GM23248 (cell line): ENCODE measurements at regions not wholly inside any gene's neighbourhood (a gene's known extent, or its start where the extent isn't known, plus 50 kb on each side); places are given as distances from the start of the nearest gene placed in this dataset.
"Not testable (repeated sequence)": the region's sequence is repeated elsewhere in the genome, so short reads cannot be mapped to it uniquely, and the experiment has no call there.

Experiments used
- DNase-seq: peaks from one replicate; pipeline ENCODE4 v3.0.0-alpha.2; 2015
- H2AFZ ChIP-seq: fragments of 200-600 bp; sonication (generic); 2 replicates; pipeline ENCODE4 v1.6.1; 2016; ENCODE audit warnings: antibody characterized with exemption
- H3F3A ChIP-seq: fragments of 200-600 bp; sonication (generic); 2 replicates; pipeline ENCODE4 v1.6.1; 2016; ENCODE audit warnings: mild to moderate bottlenecking, antibody characterized with exemption, mixed run types; ENCODE audit not compliant: insufficient read depth
- H3K27ac ChIP-seq: fragments of 200-600 bp; sonication (generic); 2 replicates; pipeline ENCODE4 v1.5.1; 2016; ENCODE audit warnings: mild to moderate bottlenecking
- H3K27me3 ChIP-seq: fragments of 200-600 bp; sonication (generic); replicated peaks from 2 replicates; pipeline ENCODE4 v1.6.1; 2016; ENCODE audit warnings: mild to moderate bottlenecking; ENCODE audit not compliant: insufficient read depth
- H3K36me3 ChIP-seq: fragments of 200-600 bp; sonication (generic); 2 replicates; pipeline ENCODE4 v1.6.1; 2016; ENCODE audit warnings: low read depth, mild to moderate bottlenecking
- H3K4me1 ChIP-seq: fragments of 200-600 bp; sonication (generic); 2 replicates; pipeline ENCODE4 v1.6.1; 2016; ENCODE audit warnings: mild to moderate bottlenecking; ENCODE audit not compliant: insufficient read depth
- H3K4me2 ChIP-seq: fragments of 200-600 bp; sonication (generic); one replicate; pipeline ENCODE4 v1.6.1; 2016; ENCODE audit warnings: mild to moderate bottlenecking; ENCODE audit not compliant: unreplicated experiment
- H3K4me3 ChIP-seq: fragments of 200-600 bp; sonication (generic); 2 replicates; pipeline ENCODE4 v1.5.1; 2016; ENCODE audit warnings: mild to moderate bottlenecking
- H3K79me2 ChIP-seq: fragments of 200-600 bp; sonication (generic); 2 replicates; pipeline ENCODE4 v1.6.1; 2016; ENCODE audit warnings: mild to moderate bottlenecking; ENCODE audit not compliant: insufficient read depth
- H3K9ac ChIP-seq: fragments of 200-600 bp; sonication (generic); 2 replicates; pipeline ENCODE4 v1.6.1; 2016; ENCODE audit warnings: mild to moderate bottlenecking
- H3K9me2 ChIP-seq: fragments of 200-600 bp; sonication (generic); 2 replicates; pipeline ENCODE4 v1.6.1; 2016; ENCODE audit warnings: mixed run types, mild to moderate bottlenecking, moderate library complexity; ENCODE audit not compliant: insufficient read depth
- H3K9me3 ChIP-seq: fragments of 200-600 bp; sonication (generic); one replicate; pipeline ENCODE4 v1.6.1; 2017; ENCODE audit warnings: low read depth
- H4K20me1 ChIP-seq: fragments of 200-600 bp; sonication (generic); 2 replicates; pipeline ENCODE4 v1.6.0; 2016; ENCODE audit not compliant: insufficient read depth
- EZH2 ChIP-seq: fragments of 200-600 bp; sonication (generic); IDR thresholded peaks from 2 replicates; pipeline ENCODE4 v1.6.1; 2018; ENCODE audit warnings: antibody characterized with exemption, mild to moderate bottlenecking; ENCODE audit not compliant: insufficient read depth, poor library complexity, severe bottlenecking
- EZH2phosphoT487 ChIP-seq: fragments of 200-600 bp; sonication (generic); IDR thresholded peaks from 2 replicates; pipeline ENCODE4 v1.6.1; 2018; ENCODE audit warnings: antibody characterized with exemption, moderate library complexity, mild to moderate bottlenecking, low read depth; ENCODE audit not compliant: insufficient read depth
- WGBS, 2 experiments: methylation state at CpG; one replicate each; pipeline ENCODE4 v1.1.6; 2015 to 2017; ENCODE audit warnings: low lambda C conversion rate in 2 of 2, low coverage in 1 of 2; ENCODE audit errors: missing lambda C conversion rate in 2 of 2; 5-methylcytosine and 5-hydroxymethylcytosine counted together
- in situ Hi-C: fragments of 300-500 bp; cut with MboI; formaldehyde crosslinking; loops from 2 replicates; pipeline ENCODE4 v1.15.0; 2020

DNA sequence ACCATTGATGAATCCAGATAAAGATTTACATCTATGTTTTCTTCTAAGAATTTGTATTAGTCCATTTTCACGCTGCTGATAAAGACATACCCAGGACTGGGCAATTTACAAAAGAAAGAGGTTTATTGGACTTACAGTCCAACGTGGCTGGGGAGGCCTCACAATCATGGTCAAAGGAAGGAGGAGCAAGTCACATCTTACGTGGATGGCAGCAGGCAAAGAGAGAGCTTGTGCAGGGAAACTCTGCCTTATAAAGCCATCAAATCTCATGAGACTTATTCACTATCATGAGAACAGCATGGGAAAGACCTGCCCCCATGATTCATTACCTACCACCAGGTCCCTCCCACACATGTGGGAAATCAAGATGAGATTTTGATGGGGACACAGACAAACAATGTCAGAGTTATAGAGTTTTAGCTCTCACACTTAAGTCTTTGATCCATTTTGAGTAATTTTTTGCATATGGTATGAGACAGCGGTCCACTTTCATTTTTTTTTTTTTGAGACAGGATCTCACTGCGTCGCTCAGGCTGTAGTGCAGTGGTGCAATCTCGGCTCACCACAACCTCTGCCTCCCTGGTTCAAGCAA lies 53.5 kb upstream of the JADE2 start:
- 66 to 75% methylated on average over 7 of the region's 7 CpGs for WGBS, 2 experiments
- H3K4me2 ChIP-seq, H3K4me1 ChIP-seq, H3K9ac ChIP-seq, H3K79me2 ChIP-seq, H3K9me2 ChIP-seq, H3K27ac ChIP-seq, H2AFZ ChIP-seq, H3F3A ChIP-seq, H3K36me3 ChIP-seq, H4K20me1 ChIP-seq, H3K27me3 ChIP-seq, in situ Hi-C loops, H3K9me3 ChIP-seq, DNase-seq, H3K4me3 ChIP-seq: not testable (repeated sequence)

GRCh38 chr5:134468921-134469400 lies 56.5 kb upstream of the JADE2 start:
- H3K4me2 ChIP-seq = no peak overlapping the region
- 75 to 79% methylated on average over 3 of the region's 3 CpGs for WGBS, 2 experiments
- no peak overlapping the region for H3K9ac ChIP-seq
- H2AFZ ChIP-seq = no peak overlapping the region
- H3F3A ChIP-seq = peaks cover 15% of the 10 kb centered on the region
- no peak for DNase-seq
- peaks cover 15% of the 10 kb centered on the region for H3K4me1 ChIP-seq
- no peaks in the 10 kb centered on the region for H3K27me3 ChIP-seq
- H3K9me2 ChIP-seq = no peaks in the 10 kb centered on the region
- TF ChIP-seq EZH2phosphoT487 = no peak
- no peak for TF ChIP-seq EZH2
- no peaks in the 10 kb centered on the region for H3K9me3 ChIP-seq
- H3K27ac ChIP-seq = no peak overlapping the region
- no peak overlapping the region for H3K4me3 ChIP-seq
- in situ Hi-C loops = no loop called here
- no peaks in the 10 kb centered on the region for H3K79me2 ChIP-seq
- no peaks in the 10 kb centered on the region for H4K20me1 ChIP-seq
- H3K36me3 ChIP-seq = no peaks in the 10 kb centered on the region

DNA sequence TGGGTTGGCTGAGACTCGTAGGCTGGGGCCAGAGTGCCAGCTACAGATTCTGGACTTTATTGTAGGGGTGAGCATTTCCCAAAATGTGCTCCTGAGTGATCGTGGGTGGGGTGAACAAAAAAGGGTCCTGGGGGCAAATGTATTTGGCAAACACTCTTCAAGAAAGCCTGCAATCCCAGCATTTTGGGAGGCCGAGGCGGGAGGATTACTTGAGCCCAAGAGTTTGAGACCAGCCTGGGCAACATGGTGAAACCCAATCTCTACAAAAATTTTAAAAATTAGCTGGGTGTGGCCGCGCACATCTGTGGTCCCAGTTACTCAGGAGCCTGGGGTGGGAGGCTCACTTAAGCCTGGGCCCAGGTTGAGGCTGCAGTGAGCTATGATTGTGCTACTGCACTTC lies 55.5 kb upstream of the CDKN2AIPNL start:
- Histone ChIP-seq H3F3A (peaks cover 15% of the 10 kb centered on the region), H3K9me3 (no peaks in the 10 kb centered on the region), H3K79me2 (no peaks in the 10 kb centered on the region), H3K9ac (no peak overlapping the region), H3K4me1 (peaks cover 19% of the 10 kb centered on the region), H3K27me3 (no peaks in the 10 kb centered on the region), H3K4me3 (no peak overlapping the region), H2AFZ (peak overlapping the region; percentile 83; the same call in 1 of the 2 replicates), H3K36me3 (no peaks in the 10 kb centered on the region), H4K20me1 (no peaks in the 10 kb centered on the region), H3K4me2 (no peak overlapping the region), H3K9me2 (no peaks in the 10 kb centered on the region), H3K27ac (no peak overlapping the region)
- in situ Hi-C loops = no loop called here
- TF ChIP-seq EZH2 (no peak), EZH2phosphoT487 (no peak)
- 82 to 85% methylated on average over 6 of the region's 6 CpGs for WGBS, 2 experiments
- DNase-seq = no peak

- H3K4me2 ChIP-seq = peak overlapping the region; percentile 81
- no peaks in the 10 kb centered on the region for H3K9me3 ChIP-seq
- no peaks in the 10 kb centered on the region for H3K27me3 ChIP-seq
- H3K4me1 ChIP-seq = peaks cover 19% of the 10 kb centered on the region
- 2 to 4% methylated on average over 19 to 26 of the region's 26 CpGs for WGBS, 2 experiments
- H3K9ac ChIP-seq = peak overlapping the region; percentile 79
- peak; percentile 77 for DNase-seq
- H3F3A ChIP-seq = peaks cover 15% of the 10 kb centered on the region
- no peaks in the 10 kb centered on the region for H3K36me3 ChIP-seq
- no peak for TF ChIP-seq EZH2phosphoT487
- TF ChIP-seq EZH2 = no peak
- H2AFZ ChIP-seq = peak overlapping the region; percentile 83
- H3K27ac ChIP-seq = peak overlapping the region; percentile 84
- H3K79me2 ChIP-seq = no peaks in the 10 kb centered on the region
- no peaks in the 10 kb centered on the region for H4K20me1 ChIP-seq
- H3K9me2 ChIP-seq = no peaks in the 10 kb centered on the region
- in situ Hi-C loops = no loop called here
- peak overlapping the region; percentile 66 for H3K4me3 ChIP-seq
Observed at GRCh38 chr5:134466241-134467069, 54.8 kb upstream of the CDKN2AIPNL start.
